ENCODE measurements at regions not wholly inside any gene's neighbourhood (a gene's known extent, or its start where the extent isn't known, plus 50 kb on each side); places are given as distances from the start of the nearest gene placed in this dataset.

- TF ChIP-seq CTCF (IDR thresholded peaks at IDR 0.05), result no peak
- TF ChIP-seq JUND (IDR thresholded peaks at IDR 0.05), result no peak
- TF ChIP-seq, protein P1, sequence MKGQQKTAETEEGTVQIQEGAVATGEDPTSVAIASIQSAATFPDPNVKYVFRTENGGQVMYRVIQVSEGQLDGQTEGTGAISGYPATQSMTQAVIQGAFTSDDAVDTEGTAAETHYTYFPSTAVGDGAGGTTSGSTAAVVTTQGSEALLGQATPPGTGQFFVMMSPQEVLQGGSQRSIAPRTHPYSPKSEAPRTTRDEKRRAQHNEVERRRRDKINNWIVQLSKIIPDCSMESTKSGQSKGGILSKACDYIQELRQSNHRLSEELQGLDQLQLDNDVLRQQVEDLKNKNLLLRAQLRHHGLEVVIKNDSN (IDR thresholded peaks at IDR 0.05; ENCODE audit: borderline replicate concordance, low read depth), result no peak
- TF ChIP-seq PBX3 (IDR thresholded peaks at IDR 0.05), result no peak
- no peak for TF ChIP-seq EP300 (IDR thresholded peaks at IDR 0.05; ENCODE audit: borderline replicate concordance in 1 of 2, low read depth in 1 of 2, low read length in 1 of 2)
- no peak for TF ChIP-seq SIN3A (IDR thresholded peaks at IDR 0.05; ENCODE audit: borderline replicate concordance, low read depth, low read length)
- TF ChIP-seq RXRA (IDR thresholded peaks at IDR 0.05; ENCODE audit: borderline replicate concordance, low read depth), result no peak
- TF ChIP-seq ELF1 (IDR thresholded peaks at IDR 0.05), result no peak
- no peak overlapping the region for H2AFZ ChIP-seq (ENCODE audit: low read depth)
- CTCF ChIA-PET, result interaction anchor here (3.1 kb wide), 1 partner anchor 321 kb away, joined by 9 read pairs; no protein-coding TSS in a partner anchor
Observed at GRCh38 chr2:237191714-237192081, 106.0 kb downstream of the COPS8 start.

DNA sequence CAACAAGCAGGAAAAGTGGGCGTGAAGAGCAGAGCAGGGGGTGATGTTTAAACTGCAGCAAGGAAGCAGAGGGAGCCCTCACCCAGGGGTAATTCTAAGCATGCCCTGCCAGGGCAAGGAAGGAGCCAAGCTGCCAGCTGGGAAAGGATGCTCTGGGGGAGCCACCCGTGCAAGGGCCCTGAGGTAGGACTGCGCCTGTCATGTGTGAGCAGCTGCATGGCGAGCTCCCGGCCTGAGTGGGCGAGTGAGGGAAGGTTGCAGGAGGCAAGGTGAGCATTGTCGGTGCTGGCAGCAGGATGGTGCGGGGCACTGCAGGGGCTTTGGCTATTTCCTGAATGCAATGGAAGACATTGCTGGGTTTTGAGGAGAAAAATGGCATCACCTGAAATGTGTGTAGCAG lies 107.2 kb downstream of the COPS8 start:
- no peaks in the 10 kb centered on the region for H3K9me2 ChIP-seq
- no peaks in the 10 kb centered on the region for H3K36me3 ChIP-seq (replicated peaks in 1 of 2; ENCODE audit: control insufficient read depth in 1 of 2, insufficient read depth in 2 of 2, low read length in 1 of 2)
- no peak overlapping the region for H3K4me2 ChIP-seq
- H3K79me2 ChIP-seq (ENCODE audit: insufficient read depth), result no peaks in the 10 kb centered on the region
- H3K27me3 ChIP-seq (ENCODE audit: insufficient read depth), result no peaks in the 10 kb centered on the region
- no peak overlapping the region for H3K9ac ChIP-seq
- DNase-seq, result no peak
- no peak overlapping the region for H3K27ac ChIP-seq (ENCODE audit: low read depth in 2 of 2, low read length in 1 of 2)
- no peaks in the 10 kb centered on the region for H4K20me1 ChIP-seq (ENCODE audit: insufficient read depth)
- no peaks in the 10 kb centered on the region for H3K9me3 ChIP-seq
- ChIA-PET POLR2A (no interaction called here), CTCF (interaction anchor here (1.4 to 3.1 kb wide), 2 partner anchors 160 to 320 kb away, joined by 3 to 9 read pairs; no protein-coding TSS in a partner anchor)
- H3F3A ChIP-seq (replicated peaks; ENCODE audit: insufficient read depth), result peaks cover 3% of the 10 kb centered on the region
- 98% methylated on average over 8 of the region's 8 CpGs for WGBS (ENCODE audit: low lambda C conversion rate)
- no peak overlapping the region for H3K4me3 ChIP-seq (ENCODE audit: low read depth in 2 of 2, low read length in 1 of 2)
- H2AFZ ChIP-seq (ENCODE audit: low read depth), result no peak overlapping the region
- H3K4me1 ChIP-seq (ENCODE audit: control insufficient read depth in 1 of 2, insufficient read depth in 2 of 2, low read depth in 1 of 2, low read length in 1 of 2), result peaks cover 12 to 14% of the 10 kb centered on the region in 2 experiments; a peak in 2 of 4 replicates
- no peak for TF ChIP-seq RXRA (IDR thresholded peaks at IDR 0.05; ENCODE audit: borderline replicate concordance, low read depth)

More at GRCh38 chr2:237191714-237192081, 106.0 kb downstream of the COPS8 start:
- Histone ChIP-seq H3K9me3 (no peaks in the 10 kb centered on the region), H3K4me2 (no peak overlapping the region), H4K20me1 (ENCODE audit: insufficient read depth) (no peaks in the 10 kb centered on the region), H3K79me2 (ENCODE audit: insufficient read depth) (no peaks in the 10 kb centered on the region), H3K4me1 (ENCODE audit: control insufficient read depth in 1 of 2, insufficient read depth in 2 of 2, low read depth in 1 of 2, low read length in 1 of 2) (peaks cover 5 to 8% of the 10 kb centered on the region in 2 experiments; a peak in 1 of 4 replicates), H3K4me3 (ENCODE audit: low read depth in 2 of 2, low read length in 1 of 2) (no peak overlapping the region), H3F3A (replicated peaks; ENCODE audit: insufficient read depth) (peaks cover 3% of the 10 kb centered on the region), H3K9ac (no peak overlapping the region), H3K36me3 (replicated peaks in 1 of 2; ENCODE audit: control insufficient read depth in 1 of 2, insufficient read depth in 2 of 2, low read length in 1 of 2) (no peaks in the 10 kb centered on the region), H3K27ac (ENCODE audit: low read depth in 2 of 2, low read length in 1 of 2) (no peak overlapping the region), H3K9me2 (no peaks in the 10 kb centered on the region), H3K27me3 (ENCODE audit: insufficient read depth) (no peaks in the 10 kb centered on the region)
- no peak for DNase-seq
- POLR2A ChIA-PET, result no interaction called here
- WGBS (ENCODE audit: low lambda C conversion rate), result 80% methylated on average over 4 of the region's 8 CpGs
